Mesenchymal stem cell (in vitro differentiated cells and primary cell): ENCODE measurements at regions not wholly inside any gene's neighbourhood (a gene's known extent, or its start where the extent isn't known, plus 50 kb on each side); places are given as distances from the start of the nearest gene placed in this dataset.

ENCODE experiments used
- DNase-seq: peaks from one replicate; pipeline ENCODE4 v3.0.0-alpha.2; 2013
- H2AFZ ChIP-seq: one replicate; pipeline ENCODE4 v1.6.1; 2013; ENCODE audit warnings: low read depth, mild to moderate bottlenecking, control low read depth, inconsistent platforms, low read length, moderate library complexity
- H2AK5ac ChIP-seq: 2 replicates; pipeline ENCODE4 v1.6.1; 2013; ENCODE audit warnings: low read length, moderate library complexity, mild to moderate bottlenecking, inconsistent platforms; ENCODE audit not compliant: severe bottlenecking
- H2BK120ac ChIP-seq: one replicate; pipeline ENCODE4 v1.6.1; 2013; ENCODE audit warnings: low read depth, mild to moderate bottlenecking, inconsistent platforms, low read length, moderate library complexity
- H2BK12ac ChIP-seq, 2 experiments: one replicate each; pipeline ENCODE4 v1.6.1; 2013; ENCODE audit warnings: inconsistent platforms in 2 of 2, low read length in 2 of 2, mild to moderate bottlenecking in 2 of 2, moderate library complexity in 2 of 2, control low read depth in 1 of 2
- H2BK15ac ChIP-seq: one replicate; pipeline ENCODE4 v1.6.1; 2013; ENCODE audit warnings: mild to moderate bottlenecking, low read depth, inconsistent platforms; ENCODE audit not compliant: poor library complexity, severe bottlenecking
- H2BK5ac ChIP-seq: 2 replicates; pipeline ENCODE4 v1.6.1; 2013; ENCODE audit warnings: low read depth, mild to moderate bottlenecking, low read length, control low read depth, inconsistent platforms; ENCODE audit not compliant: poor library complexity, severe bottlenecking
- H3K14ac ChIP-seq, 2 experiments: one replicate each; pipeline ENCODE4 v1.6.1; 2013; ENCODE audit warnings: inconsistent platforms in 2 of 2, low read length in 2 of 2, control low read depth in 1 of 2, mild to moderate bottlenecking in 1 of 2, moderate library complexity in 1 of 2
- H3K18ac ChIP-seq, 2 experiments: one replicate each; pipeline ENCODE4 v1.6.1; 2013; ENCODE audit warnings: inconsistent platforms in 2 of 2, low read length in 2 of 2, control low read depth in 1 of 2, low read depth in 1 of 2, mild to moderate bottlenecking in 1 of 2
- H3K23ac ChIP-seq, 2 experiments: one replicate each; pipeline ENCODE4 v1.6.1; 2013; ENCODE audit warnings: inconsistent platforms in 2 of 2, low read length in 2 of 2, mild to moderate bottlenecking in 2 of 2, moderate library complexity in 2 of 2, control low read depth in 1 of 2
- H3K27ac ChIP-seq: 2 replicates; pipeline ENCODE4 v1.5.1; 2013; ENCODE audit warnings: mild to moderate bottlenecking, moderate library complexity, low read length, control low read depth, inconsistent platforms; ENCODE audit not compliant: poor library complexity, severe bottlenecking
- H3K27me3 ChIP-seq, 2 experiments: 2 replicates each; pipeline versions ENCODE4 v1.6.1 to v1.7.0; 2013; ENCODE audit warnings: low read length in 2 of 2, mild to moderate bottlenecking in 2 of 2, moderate library complexity in 2 of 2, control low read depth in 1 of 2, inconsistent platforms in 1 of 2; ENCODE audit not compliant: control insufficient read depth in 1 of 2, insufficient read depth in 1 of 2
- H3K36me3 ChIP-seq, 2 experiments: 2 replicates each; pipeline versions ENCODE4 v1.6.1 to v1.7.0; 2013; ENCODE audit warnings: low read length in 2 of 2, control low read depth in 1 of 2, inconsistent platforms in 1 of 2, low read depth in 1 of 2, mild to moderate bottlenecking in 1 of 2; ENCODE audit not compliant: insufficient read depth in 2 of 2, control insufficient read depth in 1 of 2
- H3K4ac ChIP-seq, 2 experiments: one replicate each; pipeline ENCODE4 v1.6.1; 2013; ENCODE audit warnings: inconsistent platforms in 2 of 2, low read length in 2 of 2, mild to moderate bottlenecking in 2 of 2, moderate library complexity in 2 of 2, control low read depth in 1 of 2, low read depth in 1 of 2
- H3K4me1 ChIP-seq: 2 replicates; pipeline ENCODE4 v1.6.1; 2013; ENCODE audit warnings: low read depth, low read length, control low read depth; ENCODE audit not compliant: control insufficient read depth, insufficient read depth
- H3K4me2 ChIP-seq: 2 replicates; pipeline ENCODE4 v1.6.1; 2013; ENCODE audit warnings: low read length, mild to moderate bottlenecking, inconsistent platforms; ENCODE audit not compliant: poor library complexity, severe bottlenecking
- H3K4me3 ChIP-seq, 2 experiments: 2 replicates each; pipeline versions ENCODE4 v1.5.1 to v1.7.0; 2013; ENCODE audit warnings: low read length in 2 of 2, mild to moderate bottlenecking in 2 of 2, control low read depth in 1 of 2, low read depth in 1 of 2; ENCODE audit not compliant: insufficient read depth in 1 of 2
- H3K79me1 ChIP-seq: replicated peaks from 2 replicates; pipeline ENCODE4 v1.6.1; 2013; ENCODE audit warnings: mild to moderate bottlenecking, control low read depth, low read length, inconsistent platforms; ENCODE audit not compliant: poor library complexity, severe bottlenecking
- H3K9ac ChIP-seq: 2 replicates; pipeline ENCODE4 v1.7.0; 2013; ENCODE audit warnings: mild to moderate bottlenecking, low read length, moderate library complexity
- H3K9me3 ChIP-seq: 2 replicates; pipeline ENCODE4 v1.7.0; 2013; ENCODE audit warnings: mild to moderate bottlenecking, low read length; ENCODE audit not compliant: control insufficient read depth
- H4K8ac ChIP-seq: one replicate; pipeline ENCODE4 v1.6.1; 2013; ENCODE audit warnings: inconsistent platforms, mild to moderate bottlenecking, low read length, moderate library complexity
- H4K91ac ChIP-seq: one replicate; pipeline ENCODE4 v1.6.1; 2013; ENCODE audit warnings: mild to moderate bottlenecking, low read length, inconsistent platforms
- WGBS: methylation state at CpG from one replicate; pipeline ENCODE4 v1.1.7; 2013; ENCODE audit warnings: mixed read lengths; 5-methylcytosine and 5-hydroxymethylcytosine counted together

DNA sequence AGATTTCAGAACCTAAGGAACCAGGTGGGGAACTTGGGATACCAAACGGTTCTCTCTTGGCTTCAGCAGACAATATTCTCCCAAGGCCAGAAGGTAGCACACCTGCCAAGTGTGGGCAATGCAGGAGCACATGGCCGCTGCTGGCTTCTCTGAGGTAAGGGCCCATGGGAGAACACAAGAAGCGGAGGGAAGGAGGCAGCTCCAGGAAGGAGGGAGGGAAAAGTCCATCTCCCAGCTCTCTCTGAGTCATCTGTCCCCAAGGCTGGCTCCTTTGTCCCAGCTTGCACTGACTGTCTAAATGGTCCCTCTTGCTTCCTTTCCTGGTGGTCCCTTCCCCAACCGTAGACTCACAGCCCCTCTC, 557.9 kb upstream of the CADM1 start:
- H2BK120ac ChIP-seq, result no peak overlapping the region

DNA sequence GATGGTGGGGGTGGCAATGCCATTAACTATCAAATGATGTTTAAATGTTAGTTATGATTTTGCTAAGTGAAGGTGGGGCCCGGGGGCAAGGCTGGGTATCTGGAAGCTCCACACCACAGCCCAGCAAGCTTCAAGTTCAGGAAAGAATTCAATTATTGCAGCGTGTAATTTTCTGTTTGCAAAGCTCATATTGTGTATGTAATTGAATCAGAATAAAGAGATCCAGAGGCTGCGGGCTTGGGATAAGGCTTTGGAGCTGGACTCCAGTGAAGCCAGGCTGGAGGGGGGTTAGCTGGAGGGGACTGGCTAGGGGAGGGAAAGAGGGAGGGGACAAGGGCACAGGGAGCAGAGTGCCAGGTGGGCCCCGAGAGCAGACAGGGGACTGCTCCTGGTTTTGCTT, 557.1 kb upstream of the CADM1 start:
- H3K79me1 ChIP-seq, result no peaks in the 10 kb centered on the region
- no peak overlapping the region for H2AK5ac ChIP-seq
- no peaks in the 10 kb centered on the region for H3K9me3 ChIP-seq
- no peak overlapping the region for H3K23ac ChIP-seq
- DNase-seq, result no peak
- peaks cover 13 to 36% of the 10 kb centered on the region in 2 experiments for H3K27me3 ChIP-seq
- H2BK5ac ChIP-seq, result no peak overlapping the region
- no peak overlapping the region for H2BK15ac ChIP-seq
- no peak overlapping the region for H2AFZ ChIP-seq
- no peak overlapping the region for H2BK120ac ChIP-seq
- H3K4ac ChIP-seq, result no peak overlapping the region
- no peaks in the 10 kb centered on the region for H3K36me3 ChIP-seq
- no peak overlapping the region for H3K4me2 ChIP-seq
- no peak overlapping the region for H3K4me3 ChIP-seq
- H3K27ac ChIP-seq, result no peak overlapping the region
- no peak overlapping the region for H3K14ac ChIP-seq
- no peak overlapping the region for H4K8ac ChIP-seq
- no peak overlapping the region for H4K91ac ChIP-seq
- peaks cover 6% of the 10 kb centered on the region for H3K4me1 ChIP-seq
- 97% methylated on average over 3 of the region's 4 CpGs for WGBS
- H2BK12ac ChIP-seq, result no peak overlapping the region
- no peak overlapping the region for H3K18ac ChIP-seq
- H3K9ac ChIP-seq, result no peak overlapping the region

More for the DNA sequence above, 557.9 kb upstream of the CADM1 start:
- Histone ChIP-seq H3K9me3 (no peaks in the 10 kb centered on the region), H3K79me1 (no peaks in the 10 kb centered on the region), H2BK12ac (no peak overlapping the region), H3K4me1 (peaks cover 6% of the 10 kb centered on the region), H4K8ac (no peak overlapping the region), H2BK5ac (no peak overlapping the region), H3K36me3 (no peaks in the 10 kb centered on the region), H3K27me3 (peaks cover 13 to 34% of the 10 kb centered on the region in 2 experiments), H3K18ac (no peak overlapping the region), H3K4me2 (no peak overlapping the region), H3K23ac (no peak overlapping the region), H2AK5ac (no peak overlapping the region), H3K14ac (no peak overlapping the region), H3K9ac (no peak overlapping the region), H3K27ac (no peak overlapping the region), H3K4me3 (no peak overlapping the region), H2AFZ (no peak overlapping the region), H2BK15ac (no peak overlapping the region), H4K91ac (no peak overlapping the region), H3K4ac (no peak overlapping the region)
- WGBS, result 55% methylated on average over 3 of the region's 4 CpGs
- no peak for DNase-seq

DNA sequence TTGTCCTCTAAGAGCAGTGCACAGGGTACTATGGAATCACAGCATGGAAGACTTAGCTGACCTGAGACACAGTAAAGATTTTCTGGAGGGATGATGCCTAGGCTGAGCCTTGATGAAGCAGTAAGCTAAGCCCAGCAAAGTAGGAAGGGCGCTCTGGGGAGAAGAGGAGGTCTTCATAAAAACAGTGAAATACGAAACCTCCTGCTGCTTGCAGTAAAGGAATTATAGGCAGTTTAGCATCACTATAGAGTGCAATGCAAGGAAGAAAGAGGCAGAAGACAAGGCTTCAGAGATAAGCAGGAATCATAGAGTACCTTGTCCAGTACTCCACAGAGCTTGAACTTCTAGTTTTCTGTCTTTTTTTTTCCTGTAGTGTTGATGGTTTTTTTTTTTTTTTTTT, 555.7 kb upstream of the CADM1 start:
- Histone ChIP-seq H4K91ac (no peak overlapping the region), H3K18ac (no peak overlapping the region), H2BK12ac (no peak overlapping the region), H3K4me2 (no peak overlapping the region), H2BK120ac (no peak overlapping the region), H2BK5ac (no peak overlapping the region), H2AK5ac (no peak overlapping the region), H3K36me3 (no peaks in the 10 kb centered on the region), H3K9me3 (no peaks in the 10 kb centered on the region), H4K8ac (no peak overlapping the region), H2AFZ (no peak overlapping the region), H3K9ac (no peak overlapping the region), H3K14ac (no peak overlapping the region), H3K27ac (no peak overlapping the region), H2BK15ac (no peak overlapping the region), H3K27me3 (peaks cover 8 to 48% of the 10 kb centered on the region in 2 experiments), H3K79me1 (no peaks in the 10 kb centered on the region), H3K4ac (no peak overlapping the region), H3K23ac (no peak overlapping the region), H3K4me3 (no peak overlapping the region), H3K4me1 (peaks cover 6% of the 10 kb centered on the region)
- no peak for DNase-seq
- WGBS, result 52% methylated on average over 2 of the region's 2 CpGs

DNA sequence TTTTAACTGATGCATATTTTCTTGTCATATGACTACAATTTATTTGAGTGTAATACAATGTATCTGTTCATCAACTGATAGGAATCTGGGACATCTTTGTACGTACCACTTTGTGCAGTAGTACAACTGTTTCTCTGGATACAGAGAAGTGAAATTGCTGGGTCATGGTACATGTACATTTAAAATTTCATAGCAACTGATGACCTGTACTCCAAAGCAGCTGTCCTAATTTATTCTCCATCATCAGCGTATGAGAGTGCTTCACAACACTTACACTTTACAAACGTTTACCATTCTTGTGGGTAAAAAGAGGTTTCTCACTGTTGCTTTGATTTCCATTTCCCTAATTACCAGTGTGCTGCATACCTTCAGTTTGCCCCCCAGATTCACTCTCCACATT, 552.8 kb upstream of the CADM1 start:
- H3K18ac ChIP-seq, result no peak overlapping the region
- no peak overlapping the region for H3K9ac ChIP-seq
- H3K27ac ChIP-seq, result no peak overlapping the region
- H2AFZ ChIP-seq, result no peak overlapping the region
- H3K14ac ChIP-seq, result no peak overlapping the region
- no peak overlapping the region for H2BK15ac ChIP-seq
- no peak overlapping the region for H2BK120ac ChIP-seq
- peaks cover 11 to 58% of the 10 kb centered on the region in 2 experiments for H3K27me3 ChIP-seq
- DNase-seq, result no peak
- H3K36me3 ChIP-seq, result no peaks in the 10 kb centered on the region
- no peak overlapping the region for H2AK5ac ChIP-seq
- H4K91ac ChIP-seq, result no peak overlapping the region
- WGBS, result 47% methylated on average over 2 of the region's 3 CpGs
- no peak overlapping the region for H3K23ac ChIP-seq
- H2BK12ac ChIP-seq, result no peak overlapping the region
- H3K4me2 ChIP-seq, result no peak overlapping the region
- H3K9me3 ChIP-seq, result no peaks in the 10 kb centered on the region
- H4K8ac ChIP-seq, result no peak overlapping the region
- no peak overlapping the region for H3K4ac ChIP-seq
- H3K79me1 ChIP-seq, result no peaks in the 10 kb centered on the region
- H3K4me3 ChIP-seq, result no peak overlapping the region
- H2BK5ac ChIP-seq, result no peak overlapping the region
- H3K4me1 ChIP-seq, result no peaks in the 10 kb centered on the region
